ENCODE measurements at regions not wholly inside any gene's neighbourhood (a gene's known extent, or its start where the extent isn't known, plus 50 kb on each side); places are given as distances from the start of the nearest gene placed in this dataset.

- Mint-ChIP-seq H3K4me1 (peaks cover 10 to 39% (median 20%) of the 10 kb centered on the region in 7 donors), H3K4me3 (no peak overlapping the region), H3K27me3 (no peaks in the 10 kb centered on the region), H3K9me3 (peaks cover 0 to 8% (median 0%) of the 10 kb centered on the region in 11 donors), H3K27ac (peak overlapping the region in 1 of 9 donors; percentile 24), H3K36me3 (peaks cover 0 to 9% (median 0%) of the 10 kb centered on the region in 5 donors)
- H3K4me1 ChIP-seq (ENCODE audit: control insufficient read depth in 2 of 2, insufficient read depth in 2 of 2, low read length in 2 of 2) = no peaks in the 10 kb centered on the region
- intact Hi-C loops (cut with micrococcal nuclease) = no loop called here
- H3K27ac ChIP-seq (ENCODE audit: low read depth, low read length) = no peak overlapping the region
- no peaks in the 10 kb centered on the region for H3K27me3 ChIP-seq (ENCODE audit: control insufficient read depth in 2 of 2, insufficient read depth in 2 of 2, low read length in 2 of 2)
- ChIA-PET CTCF (interaction anchor here (0.7 kb wide), 1 partner anchor 279 kb away, joined by 3 read pairs; no protein-coding TSS in a partner anchor), POLR2A (no interaction called here)
- H3K4me3 ChIP-seq (ENCODE audit: low read length) = no peak overlapping the region
- H3K36me3 ChIP-seq (ENCODE audit: control insufficient read depth in 2 of 3, insufficient read depth in 3 of 3, low read length in 3 of 3) = no peaks in the 10 kb centered on the region
- no peak for DNase-seq
- no peak for ATAC-seq
- H3K9me3 ChIP-seq (ENCODE audit: control insufficient read depth in 2 of 3, low read length in 3 of 3) = no peaks in the 10 kb centered on the region
Observed at GRCh38 chr13:40398065-40398464, 268.4 kb downstream of the FOXO1 start.

- Mint-ChIP-seq H3K4me3 (no peak overlapping the region), H3K4me1 (peaks cover 10 to 48% (median 28%) of the 10 kb centered on the region in 7 donors), H3K27ac (no peak overlapping the region), H3K27me3 (no peaks in the 10 kb centered on the region), H3K9me3 (peaks cover 0 to 6% (median 0%) of the 10 kb centered on the region in 11 donors), H3K36me3 (peaks cover 0 to 4% (median 0%) of the 10 kb centered on the region in 5 donors)
- ATAC-seq (no peak), DNase-seq (no peak)
- Histone ChIP-seq H3K4me1 (ENCODE audit: control insufficient read depth in 2 of 2, insufficient read depth in 2 of 2, low read length in 2 of 2) (no peaks in the 10 kb centered on the region), H3K4me3 (ENCODE audit: low read length) (no peak overlapping the region), H3K9me3 (ENCODE audit: control insufficient read depth in 2 of 3, low read length in 3 of 3) (no peaks in the 10 kb centered on the region), H3K36me3 (ENCODE audit: control insufficient read depth in 2 of 3, insufficient read depth in 3 of 3, low read length in 3 of 3) (no peaks in the 10 kb centered on the region), H3K27me3 (ENCODE audit: control insufficient read depth in 2 of 2, insufficient read depth in 2 of 2, low read length in 2 of 2) (no peaks in the 10 kb centered on the region), H3K27ac (ENCODE audit: low read depth, low read length) (no peak overlapping the region)
- ChIA-PET CTCF (interaction anchor here (0.6 to 0.7 kb wide), 2 partner anchors 8 to 592 kb away, joined by 3 to 4 read pairs; no protein-coding TSS in a partner anchor), POLR2A (no interaction called here)
- intact Hi-C loops (cut with micrococcal nuclease) = no loop called here
Observed at GRCh38 chr13:40399756-40400155, 266.7 kb downstream of the FOXO1 start.

- Mint-ChIP-seq H3K36me3 (no peaks in the 10 kb centered on the region), H3K9me3 (peaks cover 0 to 9% (median 0%) of the 10 kb centered on the region in 11 donors), H3K4me1 (peaks cover 10 to 53% (median 34%) of the 10 kb centered on the region in 7 donors), H3K27ac (peak overlapping the region in 2 of 9 donors; percentile 53 to 60), H3K4me3 (peak overlapping the region in 8 of 10 donors; percentile 9 to 59 (median 37)), H3K27me3 (no peaks in the 10 kb centered on the region)
- ChIA-PET POLR2A (no interaction called here), CTCF (no interaction called here)
- H3K4me1 ChIP-seq (ENCODE audit: control insufficient read depth in 2 of 2, insufficient read depth in 2 of 2, low read length in 2 of 2) = no peaks in the 10 kb centered on the region
- H3K36me3 ChIP-seq (ENCODE audit: control insufficient read depth in 2 of 3, insufficient read depth in 3 of 3, low read length in 3 of 3) = no peaks in the 10 kb centered on the region
- H3K27ac ChIP-seq (ENCODE audit: low read depth, low read length) = no peak overlapping the region
- H3K27me3 ChIP-seq (ENCODE audit: control insufficient read depth in 2 of 2, insufficient read depth in 2 of 2, low read length in 2 of 2) = no peaks in the 10 kb centered on the region
- ATAC-seq (peak; percentile 98), DNase-seq (peak in 1 of 9 donors; percentile 22)
- no peaks in the 10 kb centered on the region for H3K9me3 ChIP-seq (ENCODE audit: control insufficient read depth in 2 of 3, low read length in 3 of 3)
- intact Hi-C loops (cut with micrococcal nuclease) = no loop called here
- H3K4me3 ChIP-seq (ENCODE audit: low read length) = no peak overlapping the region
Observed at GRCh38 chr13:40401911-40402776, 264.3 kb downstream of the FOXO1 start.

GRCh38 chr13:40402931-40403431 is 263.5 kb downstream of the FOXO1 start:
- CTCF ChIA-PET = no interaction called here
- H3K36me3 Mint-ChIP-seq = no peaks in the 10 kb centered on the region
- no peak overlapping the region for H3K27ac ChIP-seq (ENCODE audit: low read depth, low read length)
- peaks cover 0 to 9% (median 0%) of the 10 kb centered on the region in 11 donors for H3K9me3 Mint-ChIP-seq
- intact Hi-C loops (cut with micrococcal nuclease) = no loop called here
- H3K27me3 ChIP-seq (ENCODE audit: control insufficient read depth in 2 of 2, insufficient read depth in 2 of 2, low read length in 2 of 2) = no peaks in the 10 kb centered on the region
- H3K4me1 Mint-ChIP-seq = peaks cover 10 to 51% (median 34%) of the 10 kb centered on the region in 7 donors
- ATAC-seq = no peak
- no peaks in the 10 kb centered on the region for H3K27me3 Mint-ChIP-seq
- H3K4me3 Mint-ChIP-seq = peak overlapping the region in 5 of 10 donors; percentile 26 to 59 (median 47)
- no peaks in the 10 kb centered on the region for H3K36me3 ChIP-seq (ENCODE audit: control insufficient read depth in 2 of 3, insufficient read depth in 3 of 3, low read length in 3 of 3)
- no peak for DNase-seq
- POLR2A ChIA-PET = no interaction called here
- H3K4me1 ChIP-seq (ENCODE audit: control insufficient read depth in 2 of 2, insufficient read depth in 2 of 2, low read length in 2 of 2) = no peaks in the 10 kb centered on the region
- no peak overlapping the region for H3K4me3 ChIP-seq (ENCODE audit: low read length)
- H3K27ac Mint-ChIP-seq = peak overlapping the region in 1 of 9 donors; percentile 60
- H3K9me3 ChIP-seq (ENCODE audit: control insufficient read depth in 2 of 3, low read length in 3 of 3) = no peaks in the 10 kb centered on the region

- Histone ChIP-seq H3K4me1 (ENCODE audit: control insufficient read depth in 2 of 2, insufficient read depth in 2 of 2, low read length in 2 of 2) (no peaks in the 10 kb centered on the region), H3K36me3 (ENCODE audit: control insufficient read depth in 2 of 3, insufficient read depth in 3 of 3, low read length in 3 of 3) (no peaks in the 10 kb centered on the region), H3K27me3 (ENCODE audit: control insufficient read depth in 2 of 2, insufficient read depth in 2 of 2, low read length in 2 of 2) (no peaks in the 10 kb centered on the region), H3K9me3 (ENCODE audit: control insufficient read depth in 2 of 3, low read length in 3 of 3) (no peaks in the 10 kb centered on the region), H3K4me3 (ENCODE audit: low read length) (no peak overlapping the region), H3K27ac (ENCODE audit: low read depth, low read length) (no peak overlapping the region)
- Mint-ChIP-seq H3K4me3 (peak overlapping the region in 2 of 10 donors; percentile 12 to 47), H3K27ac (peak overlapping the region in 1 of 9 donors; percentile 18), H3K9me3 (peaks cover 0 to 9% (median 0%) of the 10 kb centered on the region in 11 donors), H3K4me1 (peaks cover 10 to 47% (median 34%) of the 10 kb centered on the region in 7 donors), H3K36me3 (no peaks in the 10 kb centered on the region), H3K27me3 (no peaks in the 10 kb centered on the region)
- DNase-seq = no peak
- ATAC-seq = no peak
- intact Hi-C loops (cut with micrococcal nuclease) = no loop called here
- ChIA-PET CTCF (no interaction called here), POLR2A (no interaction called here)
Observed at GRCh38 chr13:40403509-40404241, 262.8 kb downstream of the FOXO1 start.

- Histone ChIP-seq H3K27me3 (ENCODE audit: control insufficient read depth in 2 of 2, insufficient read depth in 2 of 2, low read length in 2 of 2) (no peaks in the 10 kb centered on the region), H3K27ac (ENCODE audit: low read depth, low read length) (no peak overlapping the region), H3K4me1 (ENCODE audit: control insufficient read depth in 2 of 2, insufficient read depth in 2 of 2, low read length in 2 of 2) (no peaks in the 10 kb centered on the region), H3K36me3 (ENCODE audit: control insufficient read depth in 2 of 3, insufficient read depth in 3 of 3, low read length in 3 of 3) (no peaks in the 10 kb centered on the region), H3K9me3 (ENCODE audit: control insufficient read depth in 2 of 3, low read length in 3 of 3) (no peaks in the 10 kb centered on the region), H3K4me3 (ENCODE audit: low read length) (no peak overlapping the region)
- CTCF ChIA-PET = no interaction called here
- Mint-ChIP-seq H3K27ac (peak overlapping the region in 1 of 9 donors; percentile 26), H3K27me3 (no peaks in the 10 kb centered on the region), H3K4me3 (no peak overlapping the region), H3K9me3 (peaks cover 0 to 9% (median 0%) of the 10 kb centered on the region in 11 donors), H3K4me1 (peaks cover 10 to 44% (median 36%) of the 10 kb centered on the region in 7 donors), H3K36me3 (no peaks in the 10 kb centered on the region)
- intact Hi-C loops (cut with micrococcal nuclease) = no loop called here
- no peak for ATAC-seq
- POLR2A ChIA-PET = no interaction called here
- DNase-seq = no peak
Observed at GRCh38 chr13:40404407-40404806, 262.0 kb downstream of the FOXO1 start.

Measured in naive thymus-derived CD4-positive, alpha-beta T cell (primary cell).